Activated naive CD8-positive, alpha-beta T cell treated with anti-CD3 and anti-CD28 coated beads, Interleukin-2, amount 50 U/mL, for 24 hours (primary cell): ENCODE measurements at regions not wholly inside any gene's neighbourhood (a gene's known extent, or its start where the extent isn't known, plus 50 kb on each side); places are given as distances from the start of the nearest gene placed in this dataset.

ENCODE experiments used
- ATAC-seq: fragments of 150-1000 bp; cut with Tn5 transposase; one replicate; pipeline ENCODE4 v1.10.0; 2021
- DNase-seq: peaks from one replicate; pipeline ENCODE4 v3.0.0; 2021
- H3K27ac Mint-ChIP-seq: one replicate; pipeline ENCODE4 v1.8.0; 2021; ENCODE audit warnings: mild to moderate bottlenecking, mixed read lengths
- H3K27me3 Mint-ChIP-seq: one replicate; pipeline ENCODE4 v1.8.0; 2021; ENCODE audit warnings: mixed read lengths
- H3K36me3 Mint-ChIP-seq: one replicate; pipeline ENCODE4 v1.8.0; 2021; ENCODE audit warnings: low read depth, mixed read lengths
- H3K4me1 Mint-ChIP-seq: one replicate; pipeline ENCODE4 v1.8.0; 2021; ENCODE audit warnings: mixed read lengths
- H3K4me3 Mint-ChIP-seq: one replicate; pipeline ENCODE4 v1.8.0; 2021; ENCODE audit warnings: mild to moderate bottlenecking, moderate library complexity, mixed read lengths
- H3K9me3 Mint-ChIP-seq: one replicate; pipeline ENCODE4 v1.8.0; 2021; ENCODE audit warnings: mixed read lengths

- DNase-seq = no peak
- H3K9me3 Mint-ChIP-seq = peaks cover 17% of the 10 kb centered on the region
- no peak overlapping the region for H3K4me3 Mint-ChIP-seq
- H3K4me1 Mint-ChIP-seq = peaks cover 3% of the 10 kb centered on the region
- H3K36me3 Mint-ChIP-seq = no peaks in the 10 kb centered on the region
- H3K27me3 Mint-ChIP-seq = peaks cover 4% of the 10 kb centered on the region
- ATAC-seq = no peak
- H3K27ac Mint-ChIP-seq = no peak overlapping the region
Measured at GRCh38 chr6:147087641-147088040, 116.6 kb upstream of the STXBP5 start.

- peaks cover 3% of the 10 kb centered on the region for H3K4me1 Mint-ChIP-seq
- peaks cover 17% of the 10 kb centered on the region for H3K9me3 Mint-ChIP-seq
- DNase-seq (no peak), ATAC-seq (no peak)
- no peak overlapping the region for H3K27ac Mint-ChIP-seq
- no peaks in the 10 kb centered on the region for H3K36me3 Mint-ChIP-seq
- H3K4me3 Mint-ChIP-seq = no peak overlapping the region
- peaks cover 4% of the 10 kb centered on the region for H3K27me3 Mint-ChIP-seq
Measured at GRCh38 chr6:147088861-147089260, 115.4 kb upstream of the STXBP5 start.

- no peak for ATAC-seq
- no peak for DNase-seq
- no peak overlapping the region for H3K4me3 Mint-ChIP-seq
Measured at GRCh38 chr6:147095316-147095715, 108.9 kb upstream of the STXBP5 start.

GRCh38 chr6:147099974-147100373, 104.2 kb upstream of the STXBP5 start:
- Mint-ChIP-seq H3K36me3 (no peaks in the 10 kb centered on the region), H3K27ac (no peak overlapping the region), H3K4me3 (no peak overlapping the region), H3K4me1 (peaks cover 10% of the 10 kb centered on the region), H3K27me3 (no peaks in the 10 kb centered on the region), H3K9me3 (peaks cover 4% of the 10 kb centered on the region)
- DNase-seq (no peak), ATAC-seq (no peak)

More at GRCh38 chr6:147095316-147095715, 108.9 kb upstream of the STXBP5 start:
- Mint-ChIP-seq H3K4me1 (no peaks in the 10 kb centered on the region), H3K36me3 (no peaks in the 10 kb centered on the region), H3K27ac (no peak overlapping the region), H3K27me3 (peaks cover 1% of the 10 kb centered on the region), H3K9me3 (peaks cover 7% of the 10 kb centered on the region)

GRCh38 chr6:147103007-147103406, 101.2 kb upstream of the STXBP5 start:
- Mint-ChIP-seq H3K27me3 (no peaks in the 10 kb centered on the region), H3K4me1 (peaks cover 17% of the 10 kb centered on the region), H3K9me3 (peaks cover 4% of the 10 kb centered on the region), H3K4me3 (no peak overlapping the region), H3K27ac (no peak overlapping the region), H3K36me3 (no peaks in the 10 kb centered on the region)
- ATAC-seq = no peak
- DNase-seq = no peak

GRCh38 chr6:147103694-147104093, 100.5 kb upstream of the STXBP5 start:
- H3K4me1 Mint-ChIP-seq = peaks cover 22% of the 10 kb centered on the region
- H3K27me3 Mint-ChIP-seq = no peaks in the 10 kb centered on the region
- no peaks in the 10 kb centered on the region for H3K36me3 Mint-ChIP-seq
- peaks cover 4% of the 10 kb centered on the region for H3K9me3 Mint-ChIP-seq
- H3K27ac Mint-ChIP-seq = no peak overlapping the region
- DNase-seq = no peak
- no peak for ATAC-seq
- H3K4me3 Mint-ChIP-seq = no peak overlapping the region

- no peaks in the 10 kb centered on the region for H3K27me3 Mint-ChIP-seq
- peaks cover 4% of the 10 kb centered on the region for H3K9me3 Mint-ChIP-seq
- ATAC-seq = no peak
- H3K36me3 Mint-ChIP-seq = no peaks in the 10 kb centered on the region
- H3K27ac Mint-ChIP-seq = no peak overlapping the region
- no peak overlapping the region for H3K4me3 Mint-ChIP-seq
- no peak for DNase-seq
- peaks cover 38% of the 10 kb centered on the region for H3K4me1 Mint-ChIP-seq
Measured at GRCh38 chr6:147105786-147106185, 98.4 kb upstream of the STXBP5 start.

- no peaks in the 10 kb centered on the region for H3K27me3 Mint-ChIP-seq
- peaks cover 43% of the 10 kb centered on the region for H3K4me1 Mint-ChIP-seq
- DNase-seq = no peak
- H3K36me3 Mint-ChIP-seq = no peaks in the 10 kb centered on the region
- peaks cover 4% of the 10 kb centered on the region for H3K9me3 Mint-ChIP-seq
- ATAC-seq = no peak
- no peak overlapping the region for H3K27ac Mint-ChIP-seq
- H3K4me3 Mint-ChIP-seq = no peak overlapping the region
Measured at GRCh38 chr6:147106759-147107401, 97.3 kb upstream of the STXBP5 start.

GRCh38 chr6:147108259-147108910, 95.8 kb upstream of the STXBP5 start:
- no peak for ATAC-seq

GRCh38 chr6:147109707-147110106, 94.5 kb upstream of the STXBP5 start:
- Mint-ChIP-seq H3K4me1 (peaks cover 34% of the 10 kb centered on the region), H3K27ac (no peak overlapping the region), H3K27me3 (no peaks in the 10 kb centered on the region), H3K9me3 (no peaks in the 10 kb centered on the region), H3K36me3 (no peaks in the 10 kb centered on the region), H3K4me3 (no peak overlapping the region)
- no peak for DNase-seq
- ATAC-seq = no peak

More at GRCh38 chr6:147108259-147108910, 95.8 kb upstream of the STXBP5 start:
- Mint-ChIP-seq H3K4me1 (peaks cover 44% of the 10 kb centered on the region), H3K9me3 (no peaks in the 10 kb centered on the region), H3K36me3 (no peaks in the 10 kb centered on the region), H3K27me3 (no peaks in the 10 kb centered on the region), H3K27ac (no peak overlapping the region), H3K4me3 (no peak overlapping the region)
- no peak for DNase-seq

- H3K27me3 Mint-ChIP-seq = no peaks in the 10 kb centered on the region
- ATAC-seq = no peak
- H3K4me3 Mint-ChIP-seq = no peak overlapping the region
- peaks cover 7% of the 10 kb centered on the region for H3K9me3 Mint-ChIP-seq
- no peaks in the 10 kb centered on the region for H3K36me3 Mint-ChIP-seq
- no peak overlapping the region for H3K27ac Mint-ChIP-seq
- DNase-seq = no peak
- peaks cover 6% of the 10 kb centered on the region for H3K4me1 Mint-ChIP-seq
Measured at GRCh38 chr6:147116056-147116455, 88.2 kb upstream of the STXBP5 start.

GRCh38 chr6:147117011-147117410, 87.2 kb upstream of the STXBP5 start:
- no peak overlapping the region for H3K27ac Mint-ChIP-seq
- H3K9me3 Mint-ChIP-seq = peaks cover 7% of the 10 kb centered on the region
- no peaks in the 10 kb centered on the region for H3K27me3 Mint-ChIP-seq
- H3K4me3 Mint-ChIP-seq = no peak overlapping the region
- ATAC-seq (no peak), DNase-seq (no peak)
- H3K36me3 Mint-ChIP-seq = no peaks in the 10 kb centered on the region
- H3K4me1 Mint-ChIP-seq = peaks cover 1% of the 10 kb centered on the region

- Mint-ChIP-seq H3K9me3 (peaks cover 7% of the 10 kb centered on the region), H3K27me3 (no peaks in the 10 kb centered on the region), H3K36me3 (no peaks in the 10 kb centered on the region), H3K4me1 (peaks cover 1% of the 10 kb centered on the region), H3K4me3 (no peak overlapping the region), H3K27ac (no peak overlapping the region)
- DNase-seq = no peak
- no peak for ATAC-seq
Measured at GRCh38 chr6:147117580-147117979, 86.6 kb upstream of the STXBP5 start.

GRCh38 chr6:147119310-147119709, 84.9 kb upstream of the STXBP5 start:
- ATAC-seq (no peak), DNase-seq (no peak)
- Mint-ChIP-seq H3K9me3 (peaks cover 7% of the 10 kb centered on the region), H3K27ac (no peak overlapping the region), H3K27me3 (peaks cover 4% of the 10 kb centered on the region), H3K36me3 (no peaks in the 10 kb centered on the region), H3K4me1 (no peaks in the 10 kb centered on the region), H3K4me3 (no peak overlapping the region)

GRCh38 chr6:147122823-147123222, 81.4 kb upstream of the STXBP5 start:
- DNase-seq (no peak), ATAC-seq (no peak)
- no peak overlapping the region for H3K27ac Mint-ChIP-seq
- H3K4me1 Mint-ChIP-seq = no peaks in the 10 kb centered on the region
- peaks cover 4% of the 10 kb centered on the region for H3K27me3 Mint-ChIP-seq
- peaks cover 7% of the 10 kb centered on the region for H3K9me3 Mint-ChIP-seq
- H3K36me3 Mint-ChIP-seq = no peaks in the 10 kb centered on the region
- no peak overlapping the region for H3K4me3 Mint-ChIP-seq
